ENCODE measurements at regions not wholly inside any gene's neighbourhood (a gene's known extent, or its start where the extent isn't known, plus 50 kb on each side); places are given as distances from the start of the nearest gene placed in this dataset.

DNA sequence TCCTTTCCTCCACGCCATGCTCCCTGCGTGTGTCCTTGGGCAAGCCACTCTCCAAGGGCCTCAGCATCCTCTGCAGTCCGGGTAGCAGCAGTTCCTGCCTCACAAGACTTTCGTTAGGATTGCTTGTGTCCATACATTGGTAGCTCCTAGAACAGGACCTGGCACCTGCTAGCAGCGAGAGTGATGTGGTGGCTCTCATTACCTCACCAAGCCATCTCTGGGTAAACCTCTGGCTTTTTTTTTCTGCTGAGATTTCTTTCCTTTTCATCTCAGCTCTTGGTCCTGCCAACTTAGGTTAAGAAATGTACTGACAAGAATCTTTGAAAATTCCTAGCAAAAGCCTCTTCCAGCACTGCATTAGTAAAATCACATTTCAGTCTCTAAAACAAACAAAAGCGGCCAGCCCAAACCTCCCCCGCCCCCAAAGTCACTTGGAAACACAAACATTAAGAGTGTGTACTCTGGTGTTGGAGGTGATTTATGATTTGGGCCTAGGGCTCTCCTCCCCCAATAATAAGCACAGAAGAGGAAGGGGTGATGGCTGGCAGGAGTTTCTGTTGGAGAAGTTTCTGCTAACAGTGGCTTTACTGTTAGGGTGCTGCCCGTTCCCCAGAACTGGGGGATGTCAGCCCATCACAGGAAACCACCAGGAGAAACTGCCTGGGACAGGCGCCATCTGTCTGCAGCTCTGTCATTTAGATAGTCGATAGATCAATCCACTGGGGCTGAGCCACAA is 199.2 kb downstream of the CD83 start:
- Histone ChIP-seq H3K9ac (ENCODE audit: control insufficient read depth, insufficient read depth, low read length) (no peak overlapping the region), H3K36me3 (ENCODE audit: control insufficient read depth in 2 of 2, insufficient read depth in 2 of 2, low read length in 1 of 2) (no peaks in the 10 kb centered on the region), H3K9me3 (replicated peaks; ENCODE audit: control insufficient read depth, insufficient read depth, low read length) (no peaks in the 10 kb centered on the region; the same call in 2 of the 3 replicates), H3K4me3 (no peak overlapping the region), H2AFZ (ENCODE audit: control insufficient read depth, low read depth, low read length) (no peak overlapping the region; the same call in 1 of the 2 replicates), H3K27me3 (replicated peaks in 1 of 2; ENCODE audit: control insufficient read depth in 2 of 2, insufficient read depth in 2 of 2, low read length in 1 of 2) (no peaks in the 10 kb centered on the region), H3K79me2 (ENCODE audit: control insufficient read depth, insufficient read depth, low read length) (no peaks in the 10 kb centered on the region), H3K4me1 (ENCODE audit: control insufficient read depth, insufficient read depth, low read length) (peaks cover 9% of the 10 kb centered on the region), H4K20me1 (ENCODE audit: control insufficient read depth, insufficient read depth) (no peaks in the 10 kb centered on the region), H3K4me2 (ENCODE audit: control insufficient read depth, insufficient read depth) (no peak overlapping the region), H3K27ac (ENCODE audit: control insufficient read depth, insufficient read depth) (no peak overlapping the region)
- 39% methylated on average over 10 of the region's 10 CpGs for WGBS (ENCODE audit: insufficient coverage, insufficient replicate concordance, low lambda C conversion rate, missing lambda C conversion rate)
- DNase-seq (ENCODE audit: low read depth, low spot score) (no peak), FAIRE-seq (no peak), ATAC-seq (peak; percentile 54; the same call in 2 of the 3 replicates)
- in situ Hi-C loops (cut with MboI), result no loop called here
- CTCF ChIA-PET, result interaction anchor here (0.5 to 1.6 kb wide), 17 partner anchors 9 to 319 kb away, joined by 3 to 7 read pairs (median 4); no protein-coding TSS in a partner anchor
- POLR2A ChIA-PET, result no interaction called here
- RAD21 ChIA-PET (ENCODE audit: unreplicated experiment), result interaction anchor here (0.7 to 1.5 kb wide), 5 partner anchors 31 to 1660 kb away, joined by 3 to 4 read pairs (median 3); no protein-coding TSS in a partner anchor
- SMC1A ChIA-PET (ENCODE audit: uncharacterized antibody, unreplicated experiment), result interaction anchor here (1.0 to 1.8 kb wide), 6 partner anchors 9 to 198 kb away, joined by 3 to 8 read pairs (median 6); no protein-coding TSS in a partner anchor
- intact Hi-C loops (cut with micrococcal nuclease; ENCODE audit: unreplicated experiment), result loop anchor here (5.0 kb wide), 1 partner anchor 105 kb away; no protein-coding TSS in a partner anchor
- BruUV-seq (replicated peaks), result no TSS peak
- TF ChIP-seq, protein P1, sequence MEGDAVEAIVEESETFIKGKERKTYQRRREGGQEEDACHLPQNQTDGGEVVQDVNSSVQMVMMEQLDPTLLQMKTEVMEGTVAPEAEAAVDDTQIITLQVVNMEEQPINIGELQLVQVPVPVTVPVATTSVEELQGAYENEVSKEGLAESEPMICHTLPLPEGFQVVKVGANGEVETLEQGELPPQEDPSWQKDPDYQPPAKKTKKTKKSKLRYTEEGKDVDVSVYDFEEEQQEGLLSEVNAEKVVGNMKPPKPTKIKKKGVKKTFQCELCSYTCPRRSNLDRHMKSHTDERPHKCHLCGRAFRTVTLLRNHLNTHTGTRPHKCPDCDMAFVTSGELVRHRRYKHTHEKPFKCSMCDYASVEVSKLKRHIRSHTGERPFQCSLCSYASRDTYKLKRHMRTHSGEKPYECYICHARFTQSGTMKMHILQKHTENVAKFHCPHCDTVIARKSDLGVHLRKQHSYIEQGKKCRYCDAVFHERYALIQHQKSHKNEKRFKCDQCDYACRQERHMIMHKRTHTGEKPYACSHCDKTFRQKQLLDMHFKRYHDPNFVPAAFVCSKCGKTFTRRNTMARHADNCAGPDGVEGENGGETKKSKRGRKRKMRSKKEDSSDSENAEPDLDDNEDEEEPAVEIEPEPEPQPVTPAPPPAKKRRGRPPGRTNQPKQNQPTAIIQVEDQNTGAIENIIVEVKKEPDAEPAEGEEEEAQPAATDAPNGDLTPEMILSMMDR (IDR thresholded peaks at IDR 0.05 in 2 of 3, conservative IDR thresholded peaks at IDR 0.05 in 1 of 3; ENCODE audit: control insufficient read depth in 2 of 3, extremely low read depth in 1 of 3, insufficient read depth in 1 of 3, low read depth in 3 of 3, low read length in 3 of 3), result peak; percentile 21 to 28 (median 28); a peak in 2 of 6 replicates
- no peak; the same call in 1 of the 2 replicates for TF ChIP-seq RUNX3 (IDR thresholded peaks at IDR 0.05; ENCODE audit: low read length)

All from GM12878 (cell line).